NCI-H146 treated with DMSO at 0.1 percent for 48 hours (cell line): ENCODE measurements at regions not wholly inside any gene's neighbourhood (a gene's known extent, or its start where the extent isn't known, plus 50 kb on each side); places are given as distances from the start of the nearest gene placed in this dataset.

Experiments used
- DNase-seq: peaks from one replicate; lab custom pipeline; 2025; ENCODE audit not compliant: unreplicated experiment; lab: John Stamatoyannopoulos, UW

GRCh38 chr15:38072348-38073177, 138.1 kb downstream of the TMCO5A start:
- peak; percentile 69 for DNase-seq

DNA sequence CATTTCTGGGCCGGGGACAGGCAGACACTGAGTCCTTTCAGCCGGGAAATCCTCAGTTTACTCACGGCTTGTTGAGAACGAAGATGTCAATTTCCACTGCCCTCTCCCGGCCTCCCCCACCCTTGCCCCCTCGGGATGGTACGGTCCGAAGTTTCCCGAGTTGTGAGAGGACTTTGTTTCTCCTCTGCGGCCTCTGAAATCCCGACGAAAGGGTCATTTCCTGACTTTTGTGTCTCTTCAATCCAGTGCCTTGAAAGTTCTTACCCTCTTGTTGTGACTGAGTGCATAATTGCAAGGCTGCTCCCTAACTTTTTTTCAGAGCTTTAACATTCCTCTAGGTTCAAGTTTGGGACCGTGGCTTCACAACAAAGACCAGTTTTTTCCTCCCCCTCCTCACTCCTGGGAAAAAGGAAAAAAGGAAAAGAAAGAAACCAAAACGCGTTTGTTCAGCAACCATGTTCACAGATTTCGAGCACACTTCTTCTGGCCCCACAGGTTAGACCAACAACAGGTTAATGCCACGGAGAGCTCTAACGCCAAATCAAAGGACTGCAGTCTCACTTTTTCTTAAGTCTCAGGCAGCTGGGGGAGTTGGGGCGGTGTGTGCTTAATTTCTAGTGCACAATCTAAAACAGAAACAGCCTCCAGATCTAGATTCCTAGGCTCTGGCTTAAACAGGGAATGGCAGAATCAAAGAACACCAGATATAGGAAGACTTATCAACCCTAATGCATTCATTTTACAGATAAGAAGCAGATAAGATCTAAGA, 138.9 kb downstream of the TMCO5A start:
- DNase-seq = no peak

GRCh38 chr15:38074029-38074428, 139.6 kb downstream of the TMCO5A start:
- no peak for DNase-seq

DNA sequence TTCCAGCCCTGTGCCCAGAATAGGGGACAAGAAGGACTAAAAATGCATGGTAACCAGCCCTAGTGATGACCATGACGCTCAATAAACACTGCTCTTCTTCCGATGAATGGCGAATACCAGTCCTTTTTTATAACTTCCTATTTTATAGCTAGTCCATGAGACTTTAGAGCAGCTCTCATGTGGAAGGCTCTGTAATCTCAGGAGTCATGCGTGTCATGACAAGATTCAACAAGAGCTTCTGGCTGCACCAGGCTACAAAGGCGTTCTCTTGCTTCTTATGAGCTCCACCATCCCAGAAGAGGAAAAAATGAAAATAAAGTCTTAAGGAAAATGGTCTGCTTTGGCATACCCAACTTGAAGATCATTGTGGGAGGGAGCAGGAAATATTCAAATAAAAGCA, 141.0 kb downstream of the TMCO5A start:
- no peak for DNase-seq

DNA sequence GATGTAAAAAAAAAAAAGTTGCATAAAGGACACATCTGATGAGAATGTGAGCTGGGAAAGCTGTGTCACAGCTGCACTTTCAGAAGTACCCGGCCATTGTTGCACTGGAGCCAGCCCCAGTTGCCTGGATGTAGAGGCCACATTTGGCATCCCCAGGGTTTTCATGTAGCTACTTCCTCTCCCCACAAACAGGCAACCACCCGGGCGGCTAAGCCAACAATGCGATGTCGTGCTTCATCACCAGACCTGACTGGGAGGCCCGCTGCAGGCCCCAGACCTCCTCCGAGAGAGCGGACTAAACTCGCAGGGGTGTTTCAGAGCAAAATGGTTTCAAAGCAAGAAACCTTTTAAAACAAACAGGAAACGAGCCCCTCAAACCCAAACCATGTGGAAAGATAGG, 142.3 kb downstream of the TMCO5A start:
- DNase-seq = no peak

DNA sequence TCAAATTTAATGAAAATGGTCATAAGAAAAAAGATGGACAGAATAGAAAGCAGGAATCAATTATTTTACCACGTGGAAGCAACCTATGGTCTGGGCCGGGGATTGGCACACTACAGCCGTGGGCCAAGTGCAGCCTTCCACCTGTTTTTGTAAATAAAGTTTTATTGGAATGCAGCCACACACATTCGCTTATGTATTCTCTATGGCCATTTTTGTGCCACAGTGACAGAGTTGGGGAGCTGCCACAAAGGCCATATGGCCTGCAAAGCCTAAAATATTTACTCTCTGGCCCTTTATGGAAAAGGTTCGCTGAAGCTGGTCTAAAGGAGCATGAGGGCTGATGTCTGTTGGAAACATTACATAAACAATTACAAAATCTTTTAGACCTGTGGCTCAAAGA, 144.8 kb downstream of the TMCO5A start:
- no peak for DNase-seq

- DNase-seq = no peak
Measured at GRCh38 chr15:38080651-38081275, 146.3 kb downstream of the TMCO5A start.

DNA sequence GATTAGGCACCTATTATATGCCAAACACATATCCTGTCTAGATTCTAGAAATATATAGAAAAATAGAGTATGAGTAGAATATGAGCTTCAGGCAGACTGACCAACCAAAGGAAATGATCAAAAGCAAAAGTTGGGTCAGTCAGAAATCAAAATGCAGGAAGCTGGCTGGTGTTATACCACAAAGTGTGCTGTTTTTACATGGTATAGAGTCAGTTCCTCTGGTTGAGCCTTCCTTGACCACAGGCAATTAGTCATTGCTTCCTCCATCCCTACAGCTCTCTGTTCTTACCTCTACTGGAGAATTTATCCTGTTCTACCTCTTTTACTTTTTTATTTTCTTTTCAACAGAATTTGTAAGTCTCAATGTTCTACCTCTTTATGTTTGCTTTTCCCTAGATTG, 149.8 kb downstream of the TMCO5A start:
- no peak for DNase-seq

- no peak for DNase-seq
Measured at GRCh38 chr15:38085114-38085513, 150.7 kb downstream of the TMCO5A start.

- DNase-seq = no peak
Measured at GRCh38 chr15:38085931-38086568, 151.6 kb downstream of the TMCO5A start.

GRCh38 chr15:38086611-38087010, 152.2 kb downstream of the TMCO5A start:
- no peak for DNase-seq

- DNase-seq = no peak
Measured at GRCh38 chr15:38088971-38089370, 154.5 kb downstream of the TMCO5A start.

GRCh38 chr15:38090223-38090622, 155.8 kb downstream of the TMCO5A start:
- DNase-seq = no peak

DNA sequence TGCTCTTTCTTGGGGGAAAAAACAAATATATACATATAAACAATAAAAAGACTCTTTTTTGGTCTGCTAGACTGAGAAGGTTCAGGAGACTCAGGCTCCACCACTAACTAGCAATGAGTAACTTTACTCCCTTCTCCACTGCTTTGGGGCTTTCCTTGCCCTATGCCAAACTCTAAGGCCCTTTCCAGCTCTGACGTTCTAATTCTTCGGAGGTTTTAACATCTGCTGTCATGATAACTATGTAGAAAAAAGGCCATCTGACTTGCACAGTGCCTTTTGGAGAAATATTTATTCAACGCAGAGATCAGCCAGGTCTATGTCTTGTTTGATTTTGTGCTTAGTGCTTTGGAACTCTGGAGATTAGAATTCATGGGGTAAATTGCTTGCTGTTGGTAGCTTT, 156.2 kb downstream of the TMCO5A start:
- DNase-seq = no peak

DNA sequence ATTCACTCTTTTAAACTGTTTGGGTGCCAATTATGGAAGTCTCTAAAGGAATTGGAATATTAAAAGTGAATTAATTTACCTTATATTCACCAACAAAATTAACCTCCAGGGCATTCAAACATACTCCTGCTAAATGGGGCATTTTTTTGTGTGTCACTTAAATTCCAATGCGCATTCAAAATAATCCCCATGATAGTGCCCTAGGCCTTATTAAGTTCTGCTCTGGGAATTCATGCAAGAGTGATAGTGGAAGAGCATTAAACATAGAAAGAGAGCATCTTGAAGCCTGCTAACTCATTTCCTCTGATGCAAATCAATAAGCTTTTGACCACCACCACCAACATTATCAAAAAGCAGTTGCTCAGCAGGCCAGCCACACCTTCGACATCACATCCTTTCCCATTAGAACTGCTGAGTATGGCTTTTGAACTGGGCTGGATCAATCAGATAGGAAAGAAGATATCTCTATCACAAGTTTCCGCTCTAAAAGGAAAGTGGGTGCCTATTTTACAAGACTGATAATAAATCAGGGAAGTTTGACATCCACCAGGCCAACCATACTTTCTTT, 156.7 kb downstream of the TMCO5A start:
- DNase-seq = no peak

DNA sequence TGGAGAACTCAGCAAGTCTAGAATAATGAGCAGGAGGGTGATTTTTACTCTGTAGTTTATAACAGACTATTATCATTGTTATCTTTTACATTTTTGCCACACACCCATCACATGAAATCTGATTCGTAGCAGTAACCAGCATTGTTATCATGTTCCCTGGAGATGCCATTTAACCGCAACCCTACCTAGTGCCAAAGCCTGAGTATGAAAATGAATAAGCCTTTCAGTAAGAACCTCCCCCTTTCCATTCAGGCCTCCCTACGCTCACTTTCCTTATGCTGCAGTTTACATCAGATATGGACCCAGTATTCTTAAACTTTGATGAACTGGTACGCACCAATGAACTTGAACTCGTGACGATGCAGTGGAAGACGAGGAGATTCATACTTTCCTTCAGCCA, 158.7 kb upstream of the SPRED1 start:
- no peak for DNase-seq

DNA sequence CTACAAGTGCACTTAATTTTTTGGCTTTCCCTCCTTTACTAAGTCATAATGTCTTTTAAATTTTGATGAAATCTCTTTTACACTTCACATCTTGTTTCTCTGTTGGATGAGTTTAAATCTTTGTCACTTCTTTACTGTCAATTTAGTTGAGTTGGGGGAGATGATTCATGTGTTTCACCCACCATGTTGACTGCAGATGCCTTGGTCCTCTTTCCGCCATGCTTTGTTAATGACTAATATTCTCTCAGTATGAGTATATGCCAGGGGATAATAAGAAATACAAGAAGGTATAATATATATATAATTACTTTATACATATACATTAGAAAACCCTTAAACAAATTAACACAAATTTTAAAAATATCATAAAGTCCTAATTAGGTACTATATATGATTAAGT, 149.7 kb upstream of the SPRED1 start:
- no peak for DNase-seq

- DNase-seq = no peak
Measured at GRCh38 chr15:38103564-38103963, 149.1 kb upstream of the SPRED1 start.

- no peak for DNase-seq
Measured at GRCh38 chr15:38111070-38111469, 141.6 kb upstream of the SPRED1 start.

- no peak for DNase-seq
Measured at GRCh38 chr15:38112406-38112805, 140.2 kb upstream of the SPRED1 start.

DNA sequence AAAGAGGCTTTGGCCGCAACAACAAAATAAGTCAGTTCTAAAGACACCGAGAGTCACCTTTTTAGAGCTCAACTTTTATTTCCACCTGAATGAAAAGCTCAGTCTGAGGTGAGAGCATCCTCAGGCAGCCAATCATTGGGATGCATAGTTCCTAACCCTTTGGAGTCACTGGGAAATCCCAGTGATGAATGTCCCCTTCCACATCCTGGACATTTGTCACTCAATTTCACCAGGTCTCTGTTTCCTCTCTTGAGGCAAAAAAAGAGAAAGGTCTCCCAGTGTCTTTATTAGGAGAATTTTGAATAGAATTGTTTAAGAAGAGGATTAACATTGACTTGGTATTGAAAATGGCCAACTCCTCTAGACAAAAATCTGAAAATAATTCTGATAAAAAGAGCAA, 137.5 kb upstream of the SPRED1 start:
- no peak for DNase-seq
